ACC112 (cell line): ENCODE measurements at regions not wholly inside any gene's neighbourhood (a gene's known extent, or its start where the extent isn't known, plus 50 kb on each side); places are given as distances from the start of the nearest gene placed in this dataset.

ENCODE experiments used
- H2AFZ ChIP-seq: fragments of 200-600 bp; sonication (generic); one replicate; pipeline ENCODE4 v1.6.0; 2017; ENCODE audit warnings: antibody characterized with exemption, low read length; ENCODE audit not compliant: unreplicated experiment
- H3K27ac ChIP-seq: fragments of 200-600 bp; sonication (generic); 2 replicates; pipeline ENCODE4 v1.5.1; 2014; ENCODE audit warnings: low read depth, mild to moderate bottlenecking, antibody characterized with exemption, low read length, moderate library complexity
- H3K27me3 ChIP-seq: fragments of 200-600 bp; sonication (generic); 2 replicates; pipeline ENCODE4 v1.6.1; 2014; ENCODE audit warnings: mild to moderate bottlenecking, antibody characterized with exemption, low read length, moderate library complexity, mixed read lengths; ENCODE audit not compliant: insufficient read depth
- H3K36me3 ChIP-seq: fragments of 200-600 bp; sonication (generic); 2 replicates; pipeline ENCODE4 v1.6.1; 2016; ENCODE audit warnings: mild to moderate bottlenecking, antibody characterized with exemption, low read length, moderate library complexity, mixed read lengths; ENCODE audit not compliant: insufficient read depth
- H3K4me1 ChIP-seq: fragments of 200-600 bp; sonication (generic); one replicate; pipeline ENCODE4 v1.6.1; 2016; ENCODE audit warnings: low read length, mixed read lengths; ENCODE audit not compliant: insufficient read depth, unreplicated experiment, control insufficient read depth
- H3K4me3 ChIP-seq: fragments of 200-600 bp; sonication (generic); 2 replicates; pipeline ENCODE4 v1.5.1; 2014; ENCODE audit warnings: mild to moderate bottlenecking, low read depth, low read length
- H3K79me2 ChIP-seq: fragments of 200-600 bp; sonication (generic); one replicate; pipeline ENCODE4 v1.6.0; 2016; ENCODE audit warnings: low read length; ENCODE audit not compliant: control insufficient read depth, unreplicated experiment, insufficient read depth

DNA sequence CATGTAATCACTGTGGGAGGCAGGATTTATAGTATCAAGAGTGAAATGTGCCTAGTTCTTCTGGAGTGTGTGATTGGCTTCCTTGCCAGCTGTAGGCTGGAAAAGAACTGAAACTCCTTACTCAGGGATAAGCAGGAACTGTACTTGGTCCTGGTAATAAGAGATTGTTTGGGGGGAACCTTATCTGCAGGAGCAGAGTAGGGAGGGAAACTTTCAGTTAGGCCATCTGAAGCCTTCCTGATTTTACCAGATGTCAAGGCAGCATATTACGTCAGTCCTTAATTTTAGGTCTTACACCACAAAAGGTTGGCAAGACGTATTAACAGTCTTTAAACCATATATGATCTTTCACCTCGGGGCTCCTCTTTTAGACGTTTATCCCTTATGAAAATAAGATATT, 231.5 kb upstream of the FMR1 start:
- Histone ChIP-seq H3K27me3 (no peaks in the 10 kb centered on the region), H2AFZ (no peak overlapping the region), H3K36me3 (no peaks in the 10 kb centered on the region), H3K27ac (no peak overlapping the region), H3K4me3 (no peak overlapping the region), H3K4me1 (no peaks in the 10 kb centered on the region), H3K79me2 (no peaks in the 10 kb centered on the region)

DNA sequence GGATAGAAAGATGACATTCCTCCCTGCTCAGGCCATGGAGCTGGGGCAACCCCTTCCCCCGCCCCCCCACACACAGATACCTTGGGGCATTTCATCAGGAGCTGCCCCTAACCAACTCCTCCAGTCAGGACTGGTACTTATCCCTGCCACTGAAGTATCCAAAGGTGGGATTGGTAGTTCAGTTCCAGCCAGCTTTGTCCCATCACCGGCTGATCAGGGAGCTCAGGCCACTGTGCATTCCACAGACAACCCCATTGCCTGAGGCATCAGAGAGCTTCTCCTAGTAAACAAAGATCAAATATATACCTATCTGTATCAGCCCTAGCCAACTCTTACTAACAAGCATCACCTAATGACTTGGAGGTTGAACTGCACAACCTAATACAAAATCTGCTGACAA, 218.2 kb upstream of the FMR1 start:
- no peaks in the 10 kb centered on the region for H3K27me3 ChIP-seq

DNA sequence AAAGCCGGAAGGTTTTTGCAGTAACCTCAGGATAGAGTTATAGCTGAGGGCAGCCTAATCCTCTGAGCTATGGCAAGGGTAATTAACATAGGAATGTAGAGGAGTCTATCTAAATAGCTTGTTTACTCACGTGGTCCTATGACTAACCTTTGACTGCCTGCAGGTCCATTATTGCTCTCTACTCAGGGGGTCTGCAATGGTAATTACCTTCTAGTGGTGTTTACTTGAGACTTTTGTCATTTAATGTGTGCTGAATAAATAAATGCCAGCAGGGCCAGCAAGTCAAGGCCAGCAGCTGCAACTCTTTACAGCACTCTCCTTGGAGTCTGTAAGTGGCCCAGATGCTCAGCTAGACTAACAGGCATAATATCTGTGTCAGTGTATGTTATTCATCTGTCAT, 212.7 kb upstream of the FMR1 start:
- Histone ChIP-seq H3K4me1 (no peaks in the 10 kb centered on the region), H3K4me3 (no peak overlapping the region), H3K27ac (no peak overlapping the region), H3K36me3 (no peaks in the 10 kb centered on the region), H3K27me3 (no peaks in the 10 kb centered on the region), H2AFZ (no peak overlapping the region), H3K79me2 (no peaks in the 10 kb centered on the region)

More for the DNA sequence above, 218.2 kb upstream of the FMR1 start:
- H3K4me1 ChIP-seq, result no peaks in the 10 kb centered on the region
- no peak overlapping the region for H3K4me3 ChIP-seq
- H2AFZ ChIP-seq, result no peak overlapping the region
- H3K79me2 ChIP-seq, result no peaks in the 10 kb centered on the region
- no peaks in the 10 kb centered on the region for H3K36me3 ChIP-seq
- no peak overlapping the region for H3K27ac ChIP-seq

GRCh38 chrX:147710301-147710700, 201.4 kb upstream of the FMR1 start:
- Histone ChIP-seq H3K36me3 (no peaks in the 10 kb centered on the region), H3K27me3 (no peaks in the 10 kb centered on the region), H2AFZ (no peak overlapping the region), H3K79me2 (no peaks in the 10 kb centered on the region), H3K4me1 (no peaks in the 10 kb centered on the region), H3K27ac (no peak overlapping the region), H3K4me3 (no peak overlapping the region)

- no peak overlapping the region for H3K4me3 ChIP-seq
- no peaks in the 10 kb centered on the region for H3K79me2 ChIP-seq
- H3K36me3 ChIP-seq, result no peaks in the 10 kb centered on the region
- no peak overlapping the region for H3K27ac ChIP-seq
- no peaks in the 10 kb centered on the region for H3K27me3 ChIP-seq
- H2AFZ ChIP-seq, result no peak overlapping the region
- no peaks in the 10 kb centered on the region for H3K4me1 ChIP-seq
These were observed 178.3 kb upstream of the FMR1 start for GRCh38 chrX:147733369-147733768.

GRCh38 chrX:147735364-147735763, 176.4 kb upstream of the FMR1 start:
- Histone ChIP-seq H3K27ac (no peak overlapping the region), H3K4me1 (no peaks in the 10 kb centered on the region), H3K27me3 (no peaks in the 10 kb centered on the region), H3K36me3 (no peaks in the 10 kb centered on the region), H3K79me2 (no peaks in the 10 kb centered on the region), H3K4me3 (no peak overlapping the region), H2AFZ (no peak overlapping the region)

- Histone ChIP-seq H3K27me3 (no peaks in the 10 kb centered on the region), H3K79me2 (no peaks in the 10 kb centered on the region), H3K36me3 (no peaks in the 10 kb centered on the region), H2AFZ (no peak overlapping the region), H3K27ac (no peak overlapping the region), H3K4me1 (no peaks in the 10 kb centered on the region), H3K4me3 (no peak overlapping the region)
These were observed 175.7 kb upstream of the FMR1 start for GRCh38 chrX:147736045-147736444.

DNA sequence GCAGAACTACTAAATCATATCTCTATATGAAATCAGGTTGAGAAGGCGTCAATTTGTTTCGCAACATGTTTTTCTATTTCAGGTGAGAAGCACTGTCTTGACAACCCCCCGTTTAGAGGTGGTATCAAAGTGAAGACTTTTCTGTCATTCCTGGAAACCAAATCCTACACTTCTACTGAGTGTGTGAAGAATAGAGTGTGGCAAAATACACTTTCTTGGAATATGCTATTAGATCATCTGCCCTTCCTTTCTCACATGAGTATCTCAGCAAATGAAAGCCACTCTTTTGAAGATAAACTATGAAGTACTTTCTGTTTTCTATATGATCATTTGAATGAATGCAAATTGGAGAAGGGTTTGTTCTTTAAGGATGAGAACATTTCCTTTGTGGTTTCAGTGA, 174.0 kb upstream of the FMR1 start:
- Histone ChIP-seq H3K4me1 (no peaks in the 10 kb centered on the region), H3K27me3 (no peaks in the 10 kb centered on the region), H3K4me3 (no peak overlapping the region), H3K36me3 (no peaks in the 10 kb centered on the region), H3K27ac (no peak overlapping the region), H2AFZ (no peak overlapping the region), H3K79me2 (no peaks in the 10 kb centered on the region)

DNA sequence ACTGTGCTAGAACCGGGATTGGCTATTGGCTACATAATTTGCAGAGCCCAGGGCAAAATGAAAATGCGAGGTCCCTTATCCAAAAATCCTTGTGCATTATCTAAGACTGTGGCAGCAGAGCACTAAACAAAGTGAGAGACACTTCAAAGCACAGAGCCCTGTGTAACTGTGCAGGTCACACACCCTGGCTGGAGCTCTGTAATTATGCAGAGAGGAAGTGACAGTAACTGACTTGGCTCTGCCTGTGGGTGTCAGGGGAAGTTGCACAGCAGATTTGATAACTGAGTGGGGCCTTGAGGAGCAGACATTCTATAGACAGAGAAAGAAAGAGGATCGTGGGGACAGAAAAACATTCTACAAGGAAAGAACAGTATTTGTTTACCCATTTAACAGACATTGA, 173.5 kb upstream of the FMR1 start:
- H3K79me2 ChIP-seq, result no peaks in the 10 kb centered on the region

DNA sequence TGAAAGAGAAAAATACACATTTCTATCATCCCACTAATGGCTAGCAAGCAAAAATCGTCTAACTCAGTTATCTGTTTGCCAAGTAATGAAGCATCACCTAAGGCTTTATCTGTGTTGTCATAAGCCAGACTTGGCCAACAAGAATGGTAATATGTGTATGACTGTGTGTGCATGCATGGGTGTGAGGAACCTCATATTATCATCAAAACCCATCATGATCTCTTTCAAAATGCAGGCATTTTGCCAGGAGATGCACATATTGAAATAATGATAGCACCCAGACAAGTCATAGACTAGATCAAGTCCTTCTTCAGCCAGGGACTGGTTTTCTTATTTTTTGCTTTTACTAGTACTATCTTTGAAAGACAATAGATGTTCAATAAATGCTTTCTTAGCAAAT, 172.5 kb upstream of the FMR1 start:
- H3K4me1 ChIP-seq, result no peaks in the 10 kb centered on the region
- H3K4me3 ChIP-seq, result no peak overlapping the region

More for the DNA sequence above, 173.5 kb upstream of the FMR1 start:
- Histone ChIP-seq H2AFZ (no peak overlapping the region), H3K4me1 (no peaks in the 10 kb centered on the region), H3K36me3 (no peaks in the 10 kb centered on the region), H3K4me3 (no peak overlapping the region), H3K27ac (no peak overlapping the region), H3K27me3 (no peaks in the 10 kb centered on the region)

GRCh38 chrX:147741776-147742175, 169.9 kb upstream of the FMR1 start:
- H3K79me2 ChIP-seq, result no peaks in the 10 kb centered on the region
- no peaks in the 10 kb centered on the region for H3K27me3 ChIP-seq
- no peak overlapping the region for H2AFZ ChIP-seq
- H3K4me1 ChIP-seq, result no peaks in the 10 kb centered on the region
- H3K36me3 ChIP-seq, result no peaks in the 10 kb centered on the region
- no peak overlapping the region for H3K27ac ChIP-seq
- H3K4me3 ChIP-seq, result no peak overlapping the region

More for the DNA sequence above, 172.5 kb upstream of the FMR1 start:
- Histone ChIP-seq H3K36me3 (no peaks in the 10 kb centered on the region), H3K79me2 (no peaks in the 10 kb centered on the region), H3K27me3 (no peaks in the 10 kb centered on the region), H2AFZ (no peak overlapping the region), H3K27ac (no peak overlapping the region)
